Endometrium (tissue), 2 donors: ENCODE measurements at regions not wholly inside any gene's neighbourhood (a gene's known extent, or its start where the extent isn't known, plus 50 kb on each side); places are given as distances from the start of the nearest gene placed in this dataset.
"Not testable (repeated sequence)": the region's sequence is repeated elsewhere in the genome, so short reads cannot be mapped to it uniquely, and the experiment has no call there.

Experiments
- FAIRE-seq: peaks from 2 replicates; lab custom pipeline; 2012; peaks lifted over from hg19 to GRCh38; lab: Jason Lieb, UNC
- donor health status: control.
- donor health status: control.

GRCh38 chr11:98409069-98409468 is 611.7 kb upstream of the CNTN5 start:
- FAIRE-seq: no peak

DNA sequence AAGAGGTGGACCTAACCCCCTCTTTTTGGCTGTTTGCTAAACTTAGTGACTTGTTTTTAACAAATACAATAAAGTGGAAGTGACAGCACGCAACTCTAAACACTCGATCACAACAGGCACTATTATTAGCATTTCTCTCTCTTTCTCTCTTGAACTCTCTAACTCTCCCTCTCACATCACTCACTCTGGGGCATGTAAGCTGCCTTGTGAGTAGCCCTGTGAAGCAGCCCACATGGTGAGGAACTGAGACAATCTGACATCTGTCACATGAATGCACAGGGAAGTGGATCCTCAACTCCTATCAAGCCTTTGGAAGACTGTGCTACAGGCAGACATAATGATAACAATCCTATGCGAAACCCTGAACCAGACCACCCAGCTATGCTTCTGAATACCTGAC is 609.0 kb upstream of the CNTN5 start:
- FAIRE-seq: no peak

- no peak for FAIRE-seq
These were observed 603.4 kb upstream of the CNTN5 start for GRCh38 chr11:98417256-98417755.

- no peak for FAIRE-seq
These were observed 596.8 kb upstream of the CNTN5 start for GRCh38 chr11:98423933-98424332.

GRCh38 chr11:98424773-98425172 is 596.0 kb upstream of the CNTN5 start:
- FAIRE-seq: not testable (repeated sequence)

DNA sequence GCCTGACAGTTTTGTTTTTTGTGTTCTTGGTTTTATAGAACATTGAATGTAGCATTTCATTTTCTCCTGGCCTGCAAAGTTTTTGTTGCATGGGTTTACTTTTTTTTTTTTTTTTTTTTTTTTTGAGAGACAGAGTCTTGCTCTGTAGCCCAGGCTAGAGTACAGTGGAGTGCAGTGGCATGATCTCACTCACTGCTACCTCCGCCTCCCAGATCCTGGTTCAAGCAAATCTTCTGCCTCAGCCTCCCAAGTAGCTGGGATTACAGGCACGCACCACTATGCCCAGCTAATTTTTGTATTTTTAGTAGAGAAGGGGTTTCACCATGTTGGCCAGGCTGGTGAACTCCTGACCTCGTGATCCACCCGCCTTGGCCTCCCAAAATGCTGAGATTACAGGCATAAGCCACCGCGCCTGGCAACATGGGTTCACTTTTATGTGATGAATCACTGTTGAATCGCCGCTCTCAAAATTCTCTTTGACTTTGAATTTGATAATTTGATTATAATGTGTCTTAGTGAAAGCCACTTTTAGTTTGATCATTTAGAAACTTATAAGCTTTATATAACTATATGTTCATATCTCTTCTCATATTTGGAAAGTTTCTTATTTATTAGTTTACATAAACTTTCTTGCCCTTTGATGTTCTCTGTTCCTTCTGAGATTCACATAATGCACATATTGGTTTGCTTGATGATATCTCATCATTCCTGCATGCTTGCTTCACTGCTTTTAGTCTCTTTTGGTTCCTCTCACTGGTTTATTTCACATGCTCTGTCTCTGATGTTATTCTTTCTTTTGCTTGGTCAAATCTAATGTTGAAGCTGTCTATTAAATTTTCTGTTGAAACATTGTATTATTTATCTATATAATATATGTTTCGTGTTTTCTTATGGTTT is 589.0 kb upstream of the CNTN5 start:
- FAIRE-seq: no peak

GRCh38 chr11:98434296-98434695 is 586.5 kb upstream of the CNTN5 start:
- no peak for FAIRE-seq

GRCh38 chr11:98453378-98453777 is 567.4 kb upstream of the CNTN5 start:
- no peak for FAIRE-seq

- FAIRE-seq: no peak
These were observed 565.0 kb upstream of the CNTN5 start for GRCh38 chr11:98455500-98456307.

DNA sequence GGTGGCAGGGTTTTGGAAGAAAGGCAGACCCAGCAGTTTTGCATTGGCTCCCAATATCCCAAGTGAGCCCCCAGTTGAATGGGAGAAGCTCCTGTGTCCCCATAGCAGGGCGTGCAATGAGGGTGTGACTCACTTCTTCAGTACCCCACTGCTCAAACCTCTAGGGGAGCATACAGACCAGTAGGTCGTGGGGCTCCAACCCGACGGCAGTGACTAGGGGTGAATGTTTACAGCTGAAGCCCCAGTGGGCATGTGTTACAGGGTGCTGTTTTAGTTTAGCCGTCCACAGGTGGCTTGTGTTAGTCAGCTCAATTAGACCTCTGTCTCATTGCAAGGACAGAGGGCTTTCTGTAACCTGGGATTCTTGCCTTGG is 564.5 kb upstream of the CNTN5 start:
- no peak for FAIRE-seq

GRCh38 chr11:98495016-98495415 is 525.7 kb upstream of the CNTN5 start:
- no peak for FAIRE-seq

DNA sequence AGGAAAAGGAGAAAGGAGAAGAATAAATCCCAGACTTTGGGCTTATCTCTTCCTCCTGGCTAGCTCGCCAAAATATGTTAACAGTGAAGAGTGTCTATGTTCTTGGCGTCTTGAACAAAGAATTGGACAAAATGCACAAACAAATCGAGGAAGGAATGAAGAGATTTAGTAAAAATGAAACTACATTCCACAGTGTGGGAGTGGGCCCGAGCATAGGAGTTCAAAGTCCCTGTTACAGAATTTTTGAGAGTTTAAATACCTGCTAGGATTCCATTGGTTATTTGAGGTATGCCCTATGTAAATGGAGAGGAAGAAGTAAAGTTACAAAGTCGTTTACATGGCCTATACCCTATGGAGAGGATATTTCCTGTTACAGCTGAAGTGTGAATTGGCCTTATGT is 525.1 kb upstream of the CNTN5 start:
- FAIRE-seq: no peak

DNA sequence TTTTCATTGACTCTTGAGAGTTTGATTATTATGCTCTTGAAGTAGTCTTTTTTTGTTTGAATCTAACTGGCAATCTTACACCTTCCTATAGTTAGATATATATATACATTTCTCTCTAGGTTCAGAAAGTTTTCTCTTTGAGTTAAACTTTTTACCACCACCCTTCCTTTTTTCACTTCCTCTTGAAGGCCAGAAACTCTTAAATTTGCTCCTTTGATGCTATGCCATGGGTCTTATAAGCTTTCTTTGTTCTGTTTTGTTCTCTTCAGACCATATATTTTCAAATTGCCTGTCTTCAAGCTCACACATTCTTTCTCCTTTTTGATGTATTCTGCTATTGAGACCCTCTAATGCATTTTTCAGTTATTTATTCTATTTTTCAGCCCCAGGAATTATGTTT is 513.5 kb upstream of the CNTN5 start:
- FAIRE-seq: no peak

GRCh38 chr11:98512938-98513337 is 507.8 kb upstream of the CNTN5 start:
- FAIRE-seq: no peak

GRCh38 chr11:98531576-98531975 is 489.2 kb upstream of the CNTN5 start:
- FAIRE-seq: no peak

DNA sequence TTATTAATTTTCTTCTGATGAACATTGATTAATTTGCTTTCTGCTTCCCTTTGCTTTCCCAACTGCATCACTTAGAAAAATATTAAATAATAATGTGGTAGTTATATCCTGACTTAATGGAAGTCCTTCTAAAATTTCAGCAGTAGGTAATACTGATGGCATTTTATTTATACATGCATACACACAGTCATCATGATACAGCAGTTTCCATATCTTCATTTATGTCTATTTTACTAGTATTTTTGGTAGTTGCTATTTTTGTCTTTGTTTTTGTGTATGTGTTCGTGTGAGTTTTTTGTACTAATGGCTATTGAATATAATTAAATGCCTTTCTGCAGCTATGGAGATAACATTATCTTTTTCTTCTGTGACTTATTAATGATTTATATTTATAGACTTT is 484.7 kb upstream of the CNTN5 start:
- no peak for FAIRE-seq

GRCh38 chr11:98538358-98538757 is 482.4 kb upstream of the CNTN5 start:
- FAIRE-seq: not testable (repeated sequence)

DNA sequence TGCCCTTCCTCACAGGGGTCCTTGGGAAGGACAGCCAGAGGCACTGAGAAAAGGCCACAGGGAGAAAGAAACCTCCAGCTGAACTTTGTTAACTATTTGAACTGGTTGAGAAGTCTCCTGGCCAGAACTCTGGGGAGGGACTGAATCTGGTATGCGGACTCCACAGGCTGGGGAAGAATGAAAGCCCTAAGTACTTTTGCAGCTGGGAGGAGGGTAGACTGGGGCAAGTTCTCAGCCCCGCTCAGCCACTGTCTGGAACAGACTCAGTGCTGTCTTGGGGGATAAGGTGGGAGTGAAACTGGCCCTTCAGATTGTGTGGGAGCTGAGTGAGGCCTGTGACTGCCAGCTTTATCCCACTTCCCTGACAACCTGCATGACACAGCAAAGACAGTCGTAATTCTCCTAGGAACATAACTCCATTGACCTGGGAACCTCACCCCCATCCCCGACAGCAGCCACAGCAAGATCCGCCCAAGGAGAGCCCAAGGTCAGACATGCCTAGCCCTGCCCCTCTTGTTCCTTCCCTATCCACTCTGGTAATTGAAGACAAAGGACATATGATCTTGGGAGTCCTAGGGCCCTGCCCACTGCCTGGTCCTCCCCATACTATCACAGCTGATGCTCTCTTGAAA is 475.1 kb upstream of the CNTN5 start:
- no peak for FAIRE-seq

- no peak for FAIRE-seq
These were observed 471.2 kb upstream of the CNTN5 start for GRCh38 chr11:98549571-98549970.

GRCh38 chr11:98559961-98560360 is 460.8 kb upstream of the CNTN5 start:
- no peak for FAIRE-seq

DNA sequence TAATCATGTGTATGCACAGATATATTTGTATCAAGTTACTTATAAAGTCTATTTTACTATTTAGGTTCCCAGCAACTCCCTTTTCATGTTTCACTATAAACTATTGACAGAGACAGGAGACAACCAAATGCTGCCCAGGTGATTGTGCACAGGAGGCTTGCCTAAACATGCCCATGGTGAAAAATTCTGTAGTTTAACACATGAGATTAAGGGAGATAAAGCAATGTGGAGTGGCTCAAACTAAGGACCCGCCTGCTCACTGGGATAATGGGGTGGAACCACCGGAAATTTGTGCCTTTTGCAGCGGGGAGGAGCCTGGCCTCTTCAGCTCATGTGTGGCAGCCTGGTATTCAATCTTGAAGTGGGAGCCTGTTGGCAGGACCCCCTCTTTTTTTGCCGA is 459.5 kb upstream of the CNTN5 start:
- FAIRE-seq: no peak

GRCh38 chr11:98561877-98562395 is 458.8 kb upstream of the CNTN5 start:
- no peak for FAIRE-seq
